GM18873 (cell line): ENCODE measurements at regions not wholly inside any gene's neighbourhood (a gene's known extent, or its start where the extent isn't known, plus 50 kb on each side); places are given as distances from the start of the nearest gene placed in this dataset.

Experiments used
- ATAC-seq: cut with Tn5 transposase; IDR thresholded peaks from one replicate; pipeline ENCODE4 v1.9.1; 2021; ENCODE audit warnings: mild to moderate bottlenecking, moderate library complexity, moderate number of reproducible peaks; ENCODE audit not compliant: unreplicated experiment, low FRiP score

DNA sequence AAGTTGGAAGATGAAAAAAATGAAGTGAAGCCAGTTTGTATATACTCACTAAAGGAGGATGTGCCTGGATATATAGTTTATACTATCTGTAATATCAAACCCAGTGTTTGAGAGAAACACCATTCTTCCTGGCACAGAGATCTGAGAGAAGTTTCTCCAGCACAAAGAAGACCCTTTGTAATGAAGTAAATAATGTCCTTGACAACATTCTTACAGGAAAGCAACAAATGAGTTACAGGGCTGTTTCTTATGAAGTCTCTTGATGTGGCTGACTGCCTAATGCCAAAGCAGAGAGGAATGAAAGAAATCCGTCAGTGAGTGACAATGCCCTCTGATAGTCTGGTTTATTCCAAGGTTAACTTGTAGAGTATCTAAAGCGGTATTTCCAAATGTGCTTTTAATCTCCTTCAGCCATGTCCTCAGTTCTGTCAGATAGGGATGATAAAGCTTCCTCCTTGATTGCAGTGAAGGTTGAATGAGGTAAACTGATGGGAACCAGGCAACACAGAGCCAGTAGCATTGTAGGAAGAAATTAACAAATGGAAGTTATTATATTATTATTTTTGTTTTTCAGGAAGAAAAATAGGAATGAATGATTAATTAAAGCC is 123.1 kb upstream of the ZNF608 start:
- no peak for ATAC-seq

DNA sequence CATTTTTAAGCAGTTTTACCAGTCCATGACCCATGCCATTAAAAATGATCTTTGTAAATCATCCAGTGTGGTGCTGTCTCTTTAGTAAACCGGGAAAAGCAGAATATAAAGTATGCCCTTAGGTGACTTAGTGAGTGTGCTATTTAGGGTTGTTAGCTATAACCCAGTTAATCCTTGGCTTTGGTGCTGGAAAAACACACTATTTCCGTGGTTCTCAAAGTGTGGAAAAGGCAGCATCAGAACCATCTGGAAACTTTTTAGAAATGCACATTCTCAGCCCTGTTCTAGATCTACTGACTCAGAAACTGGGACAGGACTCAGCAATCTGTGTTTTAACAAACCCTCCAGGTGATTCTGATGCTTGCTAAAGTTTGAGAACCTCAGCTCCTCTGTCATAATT is 123.6 kb upstream of the ZNF608 start:
- ATAC-seq, result no peak

DNA sequence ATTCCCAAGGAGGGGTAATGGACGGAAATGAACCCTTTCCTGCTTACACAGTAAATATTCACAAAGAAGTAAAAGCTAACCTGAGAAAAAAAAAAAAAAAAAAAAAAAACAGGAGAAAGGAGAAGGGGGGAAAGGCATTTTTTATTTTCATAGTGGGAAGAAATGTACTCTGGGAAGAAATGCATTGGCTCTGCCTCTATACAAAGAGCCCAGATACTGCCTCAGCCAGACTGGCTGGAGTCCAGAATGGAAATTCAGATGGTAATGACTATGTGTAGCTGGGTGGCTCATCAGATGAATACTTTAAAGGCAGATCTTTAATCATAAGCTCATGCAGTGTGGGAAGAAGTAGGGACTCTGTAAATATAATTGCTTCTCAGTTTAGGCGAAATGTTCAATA is 124.9 kb upstream of the ZNF608 start:
- ATAC-seq, result no peak

DNA sequence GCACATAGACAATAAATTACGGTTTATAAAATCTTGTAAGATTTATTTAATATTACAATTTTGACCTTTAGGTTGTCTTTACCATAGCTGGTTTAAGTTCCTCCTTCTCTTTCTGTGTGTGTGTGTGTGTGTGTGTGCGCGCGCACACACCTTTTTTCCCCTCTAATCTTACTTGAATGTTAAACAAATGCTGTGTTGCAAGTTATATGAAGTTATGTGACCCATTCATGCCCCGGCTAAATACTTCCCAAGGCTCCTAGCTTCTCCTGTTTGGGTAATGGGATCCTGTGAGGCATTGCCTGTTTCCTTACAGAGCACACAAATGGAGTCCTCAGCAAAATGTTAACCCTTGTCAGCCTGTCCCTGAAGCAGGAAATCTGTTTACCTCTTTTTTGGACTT is 125.6 kb upstream of the ZNF608 start:
- ATAC-seq, result no peak

DNA sequence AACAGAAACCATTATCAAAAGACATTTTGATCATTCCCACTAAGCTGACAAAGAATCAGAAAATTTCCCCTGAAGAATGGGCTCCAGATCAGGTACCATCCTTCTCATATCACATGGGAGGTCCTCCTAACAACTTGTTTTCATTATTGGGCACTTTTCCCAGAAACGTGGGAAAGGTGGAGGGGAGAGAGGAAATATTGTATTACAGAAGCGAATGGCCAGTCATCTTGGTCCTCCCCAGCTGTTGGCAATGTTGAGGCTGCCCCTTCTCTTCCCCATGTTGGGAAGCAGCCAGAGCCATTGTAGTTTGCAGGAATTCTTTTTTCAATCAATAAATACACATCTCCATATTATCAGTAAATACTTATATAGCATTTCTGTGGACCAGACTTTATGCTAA is 126.2 kb upstream of the ZNF608 start:
- ATAC-seq, result no peak

DNA sequence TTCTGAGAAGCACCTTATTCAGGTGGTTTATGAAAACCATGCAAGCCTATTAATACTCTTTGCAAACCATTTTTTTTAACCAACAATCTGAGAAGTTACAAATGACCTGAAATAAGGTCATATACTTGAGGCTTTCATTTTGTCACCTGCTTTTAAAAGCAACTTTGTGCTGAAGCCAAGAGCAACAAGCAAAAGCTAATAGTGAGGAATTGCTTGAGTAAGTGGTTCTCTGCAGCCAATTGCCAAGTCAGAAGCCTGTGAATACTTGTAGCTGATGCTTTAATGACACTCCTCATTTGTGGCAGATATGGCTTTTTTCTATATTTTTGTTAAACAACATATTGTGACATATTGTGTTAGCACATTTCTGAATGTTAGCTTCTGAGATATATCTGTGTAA is 126.7 kb upstream of the ZNF608 start:
- ATAC-seq, result no peak

DNA sequence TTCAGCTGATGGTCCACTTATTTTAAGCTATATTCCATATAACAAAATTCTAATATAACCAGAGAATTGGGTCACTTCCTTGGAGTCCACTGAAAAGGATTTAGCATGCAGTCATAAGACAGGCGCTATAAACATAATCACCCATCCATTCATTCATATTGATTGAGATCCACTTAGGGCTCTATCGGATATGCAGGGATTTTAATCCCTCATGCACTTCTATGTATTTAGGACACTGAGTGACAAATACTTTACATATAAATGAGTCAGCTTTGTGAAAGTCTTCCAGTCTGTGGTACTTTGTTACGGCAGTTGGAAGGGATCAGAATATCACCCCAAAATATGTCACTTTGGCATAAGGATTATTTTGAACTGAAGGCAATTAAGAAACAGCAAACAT is 127.3 kb upstream of the ZNF608 start:
- no peak for ATAC-seq

DNA sequence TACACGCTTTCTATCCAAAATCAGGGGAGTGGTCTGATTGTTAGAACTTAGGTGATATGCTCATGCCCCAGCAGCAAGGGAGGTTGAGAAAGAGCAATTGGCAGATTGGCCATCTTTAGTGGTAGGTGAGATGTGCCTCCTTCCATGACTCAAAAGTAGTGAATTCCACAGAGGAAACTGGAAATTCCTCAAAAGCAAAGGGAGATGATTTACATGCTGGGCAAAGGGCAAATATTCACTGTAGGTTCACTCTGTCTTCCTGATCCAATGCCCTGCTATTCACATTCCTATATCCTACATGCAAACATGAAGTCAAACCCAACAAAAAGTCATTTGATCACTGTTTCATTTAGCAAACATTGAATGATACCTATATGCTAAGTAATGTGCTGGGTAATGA is 130.1 kb upstream of the ZNF608 start:
- ATAC-seq, result no peak

DNA sequence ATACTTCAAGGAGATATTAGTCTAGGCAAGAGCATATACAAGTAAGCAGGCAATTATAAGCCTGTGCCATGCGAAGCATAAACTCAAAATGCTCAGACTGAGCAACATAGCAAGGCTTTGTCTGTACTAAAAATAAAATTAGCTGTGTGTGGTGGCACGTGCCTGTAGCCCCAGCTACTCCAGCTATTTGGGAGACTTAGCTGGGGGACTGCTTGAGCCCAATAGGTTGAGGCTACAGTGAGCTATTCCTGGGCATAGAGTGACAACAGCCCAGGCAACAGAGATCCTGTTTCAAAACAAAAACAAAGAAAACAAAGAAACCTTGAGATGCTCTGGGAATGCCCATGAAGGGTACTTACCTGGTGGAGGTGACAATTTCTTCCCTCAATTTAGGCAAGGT is 130.5 kb upstream of the ZNF608 start:
- ATAC-seq, result no peak

DNA sequence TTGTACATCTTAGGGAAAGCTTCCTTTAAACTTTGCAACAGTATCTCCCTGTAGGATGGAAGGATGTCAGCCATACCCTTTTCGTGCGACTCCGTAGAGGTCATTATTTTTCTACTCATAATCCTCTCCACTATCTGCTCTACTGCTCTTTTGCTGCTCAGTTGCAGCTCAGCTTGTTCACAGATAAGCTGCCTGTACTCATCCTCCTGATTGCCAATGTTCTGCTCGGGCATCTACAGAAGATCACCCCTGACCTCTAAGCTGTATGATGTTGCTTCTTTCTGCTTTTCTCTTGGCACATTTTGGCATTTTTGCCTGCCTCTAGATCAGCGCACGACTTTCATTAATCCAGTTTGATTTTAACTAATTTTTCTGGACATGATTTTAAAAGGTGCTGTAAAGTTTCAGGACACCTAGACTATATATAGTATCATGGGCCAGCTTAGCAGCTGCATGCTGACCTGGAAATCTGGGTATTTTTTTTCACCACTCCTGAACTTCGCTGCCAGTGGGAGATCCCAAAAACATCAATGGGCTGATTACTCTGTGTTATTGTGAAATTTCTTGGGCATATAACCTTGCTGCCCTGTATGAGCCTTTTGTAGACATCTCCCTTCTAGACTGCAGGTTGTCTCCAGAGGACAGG is 131.2 kb upstream of the ZNF608 start:
- no peak for ATAC-seq

DNA sequence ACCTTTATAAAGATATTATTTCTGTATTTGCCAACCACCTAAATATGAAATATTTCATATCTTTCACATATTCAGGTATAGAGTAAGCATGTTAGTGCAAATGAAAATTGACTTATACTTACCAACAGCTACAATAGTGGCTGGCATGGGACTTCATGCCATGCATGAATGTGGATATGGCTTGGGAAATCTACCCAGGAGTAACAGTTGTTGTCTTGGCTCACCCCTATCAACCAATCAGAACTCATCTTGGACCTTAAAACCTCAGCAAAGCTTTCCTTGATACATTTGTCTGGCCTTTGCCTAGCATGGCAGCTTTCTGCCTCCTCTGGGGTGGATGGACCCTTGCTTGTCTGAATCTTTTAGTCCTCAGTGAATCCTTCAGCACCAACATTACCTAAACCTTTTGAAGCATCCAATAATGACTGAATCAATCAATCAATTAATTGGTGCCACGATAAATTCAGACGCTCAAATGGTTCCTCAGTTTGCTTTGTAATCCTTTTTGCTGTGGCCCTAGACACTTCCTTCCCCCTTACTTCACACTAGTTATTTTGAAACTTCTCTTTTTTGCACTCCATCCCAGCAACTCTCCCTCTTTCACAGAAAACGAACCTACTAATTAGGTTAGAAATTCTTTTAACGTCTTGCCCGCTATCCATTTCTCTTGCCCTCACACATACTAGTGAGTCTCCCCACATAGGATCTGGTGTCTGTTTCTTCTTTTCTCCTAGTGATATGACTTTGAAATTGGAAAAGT is 132.3 kb upstream of the ZNF608 start:
- ATAC-seq, result no peak

DNA sequence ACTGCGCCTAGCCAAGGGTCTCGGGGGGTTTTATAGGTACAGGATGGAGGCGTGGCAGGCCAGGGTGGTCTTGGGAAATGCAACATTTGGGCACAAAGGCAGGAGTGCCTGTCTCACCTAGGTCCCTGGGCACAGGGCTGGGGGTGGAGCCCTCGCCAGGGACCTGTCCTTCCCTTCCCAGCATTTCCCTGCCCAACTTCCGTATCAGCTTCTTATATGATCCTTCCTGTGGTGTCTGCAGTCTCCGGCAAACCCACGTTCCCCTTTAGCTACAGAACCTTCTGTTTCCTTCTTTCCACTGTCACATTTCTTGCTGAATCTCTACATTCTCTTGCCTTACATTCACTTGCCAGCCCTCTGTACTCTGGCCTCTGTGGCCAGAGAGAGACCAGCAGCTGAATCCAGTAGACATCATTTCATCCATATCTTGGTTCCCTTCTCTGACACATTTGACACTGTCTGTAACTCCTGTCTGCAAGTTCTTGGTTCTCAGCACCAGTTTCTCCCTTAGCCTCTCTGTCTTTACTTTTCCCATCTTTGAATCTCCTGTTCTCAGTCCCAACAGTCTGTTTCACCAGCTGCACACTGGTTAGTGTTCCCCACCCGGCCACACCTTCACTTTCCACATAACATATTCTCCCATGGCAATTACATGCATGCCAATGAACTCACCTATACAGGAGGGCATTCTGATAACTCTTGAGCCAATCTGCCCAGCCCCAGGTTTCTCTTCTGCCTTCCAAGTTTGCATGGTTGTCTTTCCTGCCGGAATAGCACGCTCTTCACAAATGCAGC is 134.7 kb upstream of the ZNF608 start:
- no peak for ATAC-seq

DNA sequence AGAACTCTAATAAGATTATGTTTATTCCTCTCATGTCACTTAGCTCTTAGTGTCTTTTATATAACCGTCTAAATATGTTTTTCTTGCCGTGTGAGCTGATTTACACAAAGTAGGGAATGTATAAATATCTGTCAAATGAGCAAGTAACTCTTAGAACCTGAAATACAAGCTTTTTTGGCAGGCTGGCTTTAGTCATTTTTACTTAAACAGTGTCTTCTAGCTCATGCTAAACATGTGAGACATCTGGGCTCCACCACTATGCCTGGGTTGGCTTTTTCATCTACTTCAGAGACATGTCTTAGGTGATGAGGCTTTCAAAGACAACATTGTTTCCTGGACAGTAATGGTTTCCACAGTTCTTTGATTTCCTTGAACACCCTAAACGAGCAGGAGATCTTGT is 137.2 kb upstream of the ZNF608 start:
- no peak for ATAC-seq

DNA sequence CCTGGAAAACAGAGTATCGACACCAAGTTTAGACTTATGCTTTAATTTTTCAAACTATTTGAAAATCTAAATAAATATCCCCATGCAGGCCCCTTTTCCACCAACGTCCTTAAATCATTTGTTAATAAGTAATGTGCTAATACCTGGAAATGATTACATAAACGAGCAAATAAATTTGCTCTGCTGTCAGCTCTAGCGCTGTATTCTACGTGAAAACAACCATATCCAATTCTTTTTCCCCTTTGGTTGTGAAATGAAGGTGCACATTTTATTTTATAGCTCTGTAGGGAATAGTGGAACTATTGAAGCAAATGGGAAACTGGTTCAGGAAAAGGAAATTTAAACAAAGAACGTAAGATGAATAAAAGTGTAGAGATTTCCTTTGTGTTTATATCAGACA is 137.7 kb upstream of the ZNF608 start:
- ATAC-seq, result no peak

DNA sequence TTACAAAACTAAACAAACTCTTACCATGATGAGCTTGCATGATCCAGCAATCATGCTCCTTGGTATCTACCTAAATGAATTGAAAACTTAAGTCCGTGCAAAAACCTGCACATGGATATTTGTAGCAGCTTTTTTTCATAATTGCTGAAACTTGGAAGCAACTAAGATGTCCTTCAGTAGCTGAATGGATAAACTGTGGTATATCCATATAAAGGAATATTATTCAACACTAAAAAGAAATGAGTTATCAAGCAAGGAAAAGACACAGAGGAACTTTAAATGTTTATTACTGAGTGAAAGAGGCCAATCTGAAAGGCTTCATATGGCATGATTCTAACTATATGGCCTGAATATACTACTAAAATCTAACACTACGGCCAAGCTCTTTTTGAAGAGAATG is 139.1 kb upstream of the ZNF608 start:
- no peak for ATAC-seq

DNA sequence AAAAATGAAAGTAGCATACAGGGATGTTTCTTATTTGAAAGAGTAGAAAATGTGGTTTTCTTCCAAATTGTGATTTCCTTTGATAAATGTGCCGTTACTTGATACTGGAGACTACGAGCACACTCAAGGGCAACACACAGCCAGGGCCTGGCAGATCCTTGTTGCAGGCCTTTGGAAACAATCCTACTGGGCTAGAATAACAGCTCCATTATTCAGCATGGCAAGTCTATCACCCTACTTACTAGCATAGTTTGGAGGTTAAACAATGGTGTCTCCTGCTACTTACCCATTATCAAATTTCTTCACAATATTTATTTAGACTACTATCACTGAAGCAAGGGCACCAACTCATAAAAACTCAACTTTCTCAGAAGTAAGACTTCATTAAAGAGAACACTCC is 140.8 kb upstream of the ZNF608 start:
- ATAC-seq, result no peak

DNA sequence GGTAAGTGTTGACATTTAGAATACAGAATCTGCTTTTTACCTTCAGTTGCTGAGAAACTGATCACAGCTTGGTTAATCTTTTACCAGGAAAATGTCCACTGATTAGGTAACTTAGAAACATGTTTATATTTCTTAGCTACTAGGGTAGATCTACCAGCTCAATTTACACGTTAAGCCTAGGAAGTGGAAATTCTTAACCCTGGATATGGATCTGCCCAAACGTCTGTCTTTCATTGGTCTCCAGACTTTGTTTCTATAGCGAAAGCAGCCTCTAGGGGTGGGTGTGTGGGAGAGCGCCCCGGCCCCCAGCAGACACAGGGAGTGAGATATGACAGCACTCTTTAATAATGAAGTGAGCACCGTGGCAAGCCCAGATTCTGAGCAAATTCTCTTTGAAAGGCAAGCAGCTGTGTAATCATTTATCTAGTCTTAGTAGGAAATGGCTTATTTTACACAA is 141.6 kb upstream of the ZNF608 start:
- ATAC-seq, result no peak

DNA sequence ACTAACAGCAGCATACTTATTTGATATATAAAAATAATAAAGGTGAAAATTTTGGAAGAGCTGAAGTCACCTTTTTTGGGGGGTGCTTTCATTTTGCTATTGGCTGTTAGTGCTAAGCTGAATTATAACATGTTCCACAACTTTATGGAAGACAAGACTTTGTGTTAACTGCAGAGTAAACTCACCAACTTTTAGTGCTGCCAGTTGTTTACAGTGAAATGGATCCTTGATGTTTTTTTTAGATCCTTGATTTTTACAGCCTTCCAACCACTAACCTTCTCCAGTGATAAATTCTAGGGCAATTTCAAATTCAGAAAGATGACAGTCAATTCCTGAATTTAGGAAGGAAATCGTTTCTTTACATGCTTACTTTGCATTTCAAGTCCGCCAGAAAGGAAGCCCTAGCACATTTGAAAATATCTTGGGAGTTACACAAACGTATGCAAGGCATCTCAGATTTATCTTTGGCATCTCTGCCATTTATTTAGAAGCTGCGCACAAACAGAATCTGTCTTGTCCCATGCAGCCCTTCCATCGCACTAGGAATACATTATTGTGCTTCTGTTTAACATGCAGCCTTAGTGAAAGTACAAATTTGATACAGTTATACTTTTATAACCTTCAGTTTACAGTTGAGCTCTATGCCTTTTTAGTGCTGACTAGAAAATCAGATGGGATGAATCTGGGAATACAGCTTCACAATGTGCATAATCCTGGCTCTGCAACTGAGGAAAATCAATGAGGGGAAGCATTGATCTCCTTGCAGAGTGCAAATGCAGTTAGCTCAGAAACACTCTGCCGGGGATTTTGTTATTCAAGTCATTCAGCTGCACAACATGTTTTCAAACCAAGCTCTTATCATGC is 142.4 kb upstream of the ZNF608 start:
- no peak for ATAC-seq

DNA sequence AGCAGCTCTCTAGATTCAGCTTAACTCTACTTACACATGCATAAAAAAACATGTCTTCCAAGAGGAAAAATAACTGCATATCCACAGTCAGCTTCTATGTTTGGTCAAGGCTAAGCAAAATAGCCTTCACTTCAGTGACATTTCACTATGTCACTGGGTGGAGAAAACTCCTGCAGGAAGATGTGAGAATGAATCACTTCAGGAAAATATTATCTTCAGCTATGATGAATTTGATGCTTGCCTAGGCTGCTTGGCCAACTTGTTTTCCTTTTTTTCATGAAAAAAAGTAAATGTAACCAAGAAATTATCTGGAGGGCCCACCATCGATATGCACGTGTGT is 143.0 kb upstream of the ZNF608 start:
- ATAC-seq, result no peak

DNA sequence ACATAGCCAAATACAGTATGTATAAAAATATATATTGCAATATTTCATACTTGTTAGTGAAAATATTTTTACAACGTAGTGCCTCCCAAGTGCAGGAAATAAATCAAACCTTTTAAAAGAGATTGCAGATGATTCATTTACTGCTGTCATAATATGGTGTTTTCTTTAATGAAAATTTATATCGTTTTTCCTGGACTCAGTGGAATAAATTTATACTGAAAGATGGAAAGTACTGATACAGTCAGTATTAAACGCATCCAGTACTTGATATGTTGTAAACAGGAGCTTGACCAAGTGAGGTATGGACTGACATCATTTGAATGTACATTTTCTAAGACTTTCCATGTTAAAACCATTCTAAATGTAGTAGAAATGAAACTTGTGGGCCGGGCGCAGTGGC is 143.4 kb upstream of the ZNF608 start:
- ATAC-seq, result no peak
